T-helper 2 cell treated with Interferon-gamma antibody and Interleukin-4, amounts not matched to agents 5 μg/mL and 100 μg/mL, for 36 hours (primary cell): ENCODE measurements at regions not wholly inside any gene's neighbourhood (a gene's known extent, or its start where the extent isn't known, plus 50 kb on each side); places are given as distances from the start of the nearest gene placed in this dataset.
"Not testable (repeated sequence)": the region's sequence is repeated elsewhere in the genome, so short reads cannot be mapped to it uniquely, and the experiment has no call there.

Experiments
- DNase-seq: peaks from one replicate; pipeline ENCODE4 v3.0.0; 2021; ENCODE audit warnings: low spot score
- H3K27ac Mint-ChIP-seq: one replicate; pipeline ENCODE4 v1.8.0; 2021; ENCODE audit warnings: mild to moderate bottlenecking, mixed read lengths
- H3K27me3 Mint-ChIP-seq: one replicate; pipeline ENCODE4 v1.8.0; 2021; ENCODE audit warnings: low read depth, mixed read lengths
- H3K36me3 Mint-ChIP-seq: one replicate; pipeline ENCODE4 v1.8.0; 2021; ENCODE audit warnings: low read depth, mixed read lengths
- H3K4me1 Mint-ChIP-seq: one replicate; pipeline ENCODE4 v1.8.0; 2021; ENCODE audit warnings: low read depth, mixed read lengths
- H3K4me3 Mint-ChIP-seq: one replicate; pipeline ENCODE4 v1.8.0; 2022; ENCODE audit warnings: mild to moderate bottlenecking, moderate library complexity, mixed read lengths
- H3K9me3 Mint-ChIP-seq: one replicate; pipeline ENCODE4 v1.8.0; 2021; ENCODE audit warnings: mixed read lengths

- H3K36me3 Mint-ChIP-seq = no peaks in the 10 kb centered on the region
- no peak overlapping the region for H3K4me3 Mint-ChIP-seq
- no peaks in the 10 kb centered on the region for H3K27me3 Mint-ChIP-seq
- peaks cover 7% of the 10 kb centered on the region for H3K9me3 Mint-ChIP-seq
- DNase-seq = no peak
- no peaks in the 10 kb centered on the region for H3K4me1 Mint-ChIP-seq
- no peak overlapping the region for H3K27ac Mint-ChIP-seq
These were observed 207.1 kb upstream of the NBEA start for GRCh38 chr13:34734932-34735331.

- H3K27ac Mint-ChIP-seq = no peak overlapping the region
- H3K4me1 Mint-ChIP-seq = no peaks in the 10 kb centered on the region
- no peaks in the 10 kb centered on the region for H3K36me3 Mint-ChIP-seq
- H3K9me3 Mint-ChIP-seq = peaks cover 4% of the 10 kb centered on the region
- H3K4me3 Mint-ChIP-seq = no peak overlapping the region
- no peaks in the 10 kb centered on the region for H3K27me3 Mint-ChIP-seq
- DNase-seq = no peak
These were observed 203.6 kb upstream of the NBEA start for GRCh38 chr13:34738254-34738992.

- H3K27ac Mint-ChIP-seq, H3K4me1 Mint-ChIP-seq, DNase-seq, H3K9me3 Mint-ChIP-seq, H3K36me3 Mint-ChIP-seq, H3K27me3 Mint-ChIP-seq, H3K4me3 Mint-ChIP-seq: not testable (repeated sequence)
These were observed 195.0 kb upstream of the NBEA start for GRCh38 chr13:34747056-34747455.

GRCh38 chr13:34747507-34747906 is 194.6 kb upstream of the NBEA start:
- no peak overlapping the region for H3K4me3 Mint-ChIP-seq
- H3K36me3 Mint-ChIP-seq = no peaks in the 10 kb centered on the region
- H3K4me1 Mint-ChIP-seq = no peaks in the 10 kb centered on the region
- H3K27ac Mint-ChIP-seq = no peak overlapping the region
- H3K9me3 Mint-ChIP-seq = no peaks in the 10 kb centered on the region
- peaks cover 4% of the 10 kb centered on the region for H3K27me3 Mint-ChIP-seq
- no peak for DNase-seq

- peaks cover 4% of the 10 kb centered on the region for H3K27me3 Mint-ChIP-seq
These were observed 194.0 kb upstream of the NBEA start for GRCh38 chr13:34748073-34748472.

GRCh38 chr13:34748596-34748995 is 193.5 kb upstream of the NBEA start:
- no peaks in the 10 kb centered on the region for H3K4me1 Mint-ChIP-seq
- no peaks in the 10 kb centered on the region for H3K9me3 Mint-ChIP-seq
- no peak overlapping the region for H3K4me3 Mint-ChIP-seq
- H3K36me3 Mint-ChIP-seq = no peaks in the 10 kb centered on the region
- no peak overlapping the region for H3K27ac Mint-ChIP-seq
- H3K27me3 Mint-ChIP-seq = peaks cover 4% of the 10 kb centered on the region
- no peak for DNase-seq

More at GRCh38 chr13:34748073-34748472, 194.0 kb upstream of the NBEA start:
- DNase-seq = no peak
- Mint-ChIP-seq H3K4me1 (no peaks in the 10 kb centered on the region), H3K27ac (no peak overlapping the region), H3K9me3 (no peaks in the 10 kb centered on the region), H3K36me3 (no peaks in the 10 kb centered on the region), H3K4me3 (no peak overlapping the region)

GRCh38 chr13:34749046-34749445 is 193.0 kb upstream of the NBEA start:
- Mint-ChIP-seq H3K36me3 (no peaks in the 10 kb centered on the region), H3K27me3 (peaks cover 4% of the 10 kb centered on the region), H3K9me3 (no peaks in the 10 kb centered on the region), H3K4me1 (no peaks in the 10 kb centered on the region), H3K27ac (no peak overlapping the region), H3K4me3 (no peak overlapping the region)
- DNase-seq = no peak

- Mint-ChIP-seq H3K27me3 (peaks cover 4% of the 10 kb centered on the region), H3K9me3 (no peaks in the 10 kb centered on the region), H3K27ac (no peak overlapping the region), H3K4me1 (no peaks in the 10 kb centered on the region), H3K4me3 (no peak overlapping the region), H3K36me3 (no peaks in the 10 kb centered on the region)
- DNase-seq = no peak
These were observed 191.8 kb upstream of the NBEA start for GRCh38 chr13:34750078-34750931.

- Mint-ChIP-seq H3K36me3 (no peaks in the 10 kb centered on the region), H3K27ac (no peak overlapping the region), H3K27me3 (peaks cover 4% of the 10 kb centered on the region), H3K9me3 (no peaks in the 10 kb centered on the region), H3K4me1 (no peaks in the 10 kb centered on the region), H3K4me3 (no peak overlapping the region)
- no peak for DNase-seq
These were observed 191.0 kb upstream of the NBEA start for GRCh38 chr13:34751044-34751443.

- no peaks in the 10 kb centered on the region for H3K4me1 Mint-ChIP-seq
- no peaks in the 10 kb centered on the region for H3K9me3 Mint-ChIP-seq
- no peaks in the 10 kb centered on the region for H3K36me3 Mint-ChIP-seq
- no peak for DNase-seq
- H3K27ac Mint-ChIP-seq = no peak overlapping the region
- H3K4me3 Mint-ChIP-seq = no peak overlapping the region
- H3K27me3 Mint-ChIP-seq = peaks cover 4% of the 10 kb centered on the region
These were observed 190.6 kb upstream of the NBEA start for GRCh38 chr13:34751492-34751891.

- no peaks in the 10 kb centered on the region for H3K4me1 Mint-ChIP-seq
- H3K27me3 Mint-ChIP-seq = peaks cover 4% of the 10 kb centered on the region
- no peaks in the 10 kb centered on the region for H3K36me3 Mint-ChIP-seq
- H3K4me3 Mint-ChIP-seq = no peak overlapping the region
- H3K27ac Mint-ChIP-seq = no peak overlapping the region
- no peaks in the 10 kb centered on the region for H3K9me3 Mint-ChIP-seq
- no peak for DNase-seq
These were observed 189.6 kb upstream of the NBEA start for GRCh38 chr13:34752283-34752960.

GRCh38 chr13:34756136-34756535 is 185.9 kb upstream of the NBEA start:
- Mint-ChIP-seq H3K4me1 (no peaks in the 10 kb centered on the region), H3K4me3 (no peak overlapping the region)
- DNase-seq = no peak

GRCh38 chr13:34756572-34756971 is 185.5 kb upstream of the NBEA start:
- Mint-ChIP-seq H3K27ac (no peak overlapping the region), H3K27me3 (no peaks in the 10 kb centered on the region), H3K4me1 (no peaks in the 10 kb centered on the region), H3K36me3 (no peaks in the 10 kb centered on the region), H3K9me3 (no peaks in the 10 kb centered on the region), H3K4me3 (no peak overlapping the region)
- DNase-seq = no peak

More at GRCh38 chr13:34756136-34756535, 185.9 kb upstream of the NBEA start:
- Mint-ChIP-seq H3K27ac (no peak overlapping the region), H3K9me3 (no peaks in the 10 kb centered on the region), H3K36me3 (no peaks in the 10 kb centered on the region), H3K27me3 (no peaks in the 10 kb centered on the region)

GRCh38 chr13:34757441-34757840 is 184.6 kb upstream of the NBEA start:
- Mint-ChIP-seq H3K4me1 (no peaks in the 10 kb centered on the region), H3K27me3 (no peaks in the 10 kb centered on the region), H3K4me3 (no peak overlapping the region), H3K27ac (no peak overlapping the region), H3K9me3 (no peaks in the 10 kb centered on the region), H3K36me3 (no peaks in the 10 kb centered on the region)
- no peak for DNase-seq
